GM12872 (cell line): ENCODE measurements at regions not wholly inside any gene's neighbourhood (a gene's known extent, or its start where the extent isn't known, plus 50 kb on each side); places are given as distances from the start of the nearest gene placed in this dataset.

ENCODE experiments used
- TF ChIP-seq, protein P1 (sequence below): IDR thresholded peaks from 3 replicates; pipeline ENCODE4 v1.5.1; 2011; ENCODE audit warnings: low read depth, mild to moderate bottlenecking, low read length, moderate library complexity; ENCODE audit not compliant: insufficient read depth

DNA sequence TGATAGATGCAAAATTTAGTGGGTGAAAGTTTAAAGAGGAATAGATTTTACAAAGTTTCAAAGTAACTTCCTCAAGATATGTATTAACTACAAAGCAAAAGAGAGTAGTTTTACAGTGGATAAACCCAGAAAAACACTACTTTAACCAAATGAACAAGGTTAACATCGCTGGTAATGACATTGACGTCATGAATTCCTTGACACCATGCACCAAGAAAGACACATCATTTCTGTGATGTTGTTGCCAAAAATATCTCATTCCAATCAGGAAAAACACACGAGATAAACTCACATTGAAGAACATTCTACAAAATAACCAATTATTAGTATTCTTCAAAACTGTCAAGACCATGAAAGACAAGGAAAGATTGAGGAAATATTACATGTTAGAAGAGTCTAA lies 605.6 kb upstream of the SETBP1 start:
- TF ChIP-seq, protein P1, sequence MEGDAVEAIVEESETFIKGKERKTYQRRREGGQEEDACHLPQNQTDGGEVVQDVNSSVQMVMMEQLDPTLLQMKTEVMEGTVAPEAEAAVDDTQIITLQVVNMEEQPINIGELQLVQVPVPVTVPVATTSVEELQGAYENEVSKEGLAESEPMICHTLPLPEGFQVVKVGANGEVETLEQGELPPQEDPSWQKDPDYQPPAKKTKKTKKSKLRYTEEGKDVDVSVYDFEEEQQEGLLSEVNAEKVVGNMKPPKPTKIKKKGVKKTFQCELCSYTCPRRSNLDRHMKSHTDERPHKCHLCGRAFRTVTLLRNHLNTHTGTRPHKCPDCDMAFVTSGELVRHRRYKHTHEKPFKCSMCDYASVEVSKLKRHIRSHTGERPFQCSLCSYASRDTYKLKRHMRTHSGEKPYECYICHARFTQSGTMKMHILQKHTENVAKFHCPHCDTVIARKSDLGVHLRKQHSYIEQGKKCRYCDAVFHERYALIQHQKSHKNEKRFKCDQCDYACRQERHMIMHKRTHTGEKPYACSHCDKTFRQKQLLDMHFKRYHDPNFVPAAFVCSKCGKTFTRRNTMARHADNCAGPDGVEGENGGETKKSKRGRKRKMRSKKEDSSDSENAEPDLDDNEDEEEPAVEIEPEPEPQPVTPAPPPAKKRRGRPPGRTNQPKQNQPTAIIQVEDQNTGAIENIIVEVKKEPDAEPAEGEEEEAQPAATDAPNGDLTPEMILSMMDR, result no peak

DNA sequence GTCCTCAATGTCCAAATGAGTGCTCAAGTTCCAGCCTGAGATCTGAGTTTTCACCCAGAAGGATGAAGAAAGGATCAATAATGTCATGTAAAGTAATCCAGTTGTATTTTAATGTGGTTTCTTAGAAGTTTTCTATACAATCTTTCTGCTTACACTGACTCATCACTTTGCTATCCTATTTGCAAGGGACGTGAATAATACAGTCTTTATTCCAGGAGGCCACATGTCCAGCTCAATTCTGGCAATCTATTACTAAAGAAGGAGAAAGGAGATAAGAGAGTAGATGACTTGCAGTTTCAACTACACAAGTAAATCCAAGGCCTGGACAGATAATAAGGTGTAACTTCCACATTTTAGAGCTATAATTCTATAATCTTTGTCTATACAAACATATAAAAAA lies 601.1 kb upstream of the SETBP1 start:
- TF ChIP-seq, protein P1, result no peak

DNA sequence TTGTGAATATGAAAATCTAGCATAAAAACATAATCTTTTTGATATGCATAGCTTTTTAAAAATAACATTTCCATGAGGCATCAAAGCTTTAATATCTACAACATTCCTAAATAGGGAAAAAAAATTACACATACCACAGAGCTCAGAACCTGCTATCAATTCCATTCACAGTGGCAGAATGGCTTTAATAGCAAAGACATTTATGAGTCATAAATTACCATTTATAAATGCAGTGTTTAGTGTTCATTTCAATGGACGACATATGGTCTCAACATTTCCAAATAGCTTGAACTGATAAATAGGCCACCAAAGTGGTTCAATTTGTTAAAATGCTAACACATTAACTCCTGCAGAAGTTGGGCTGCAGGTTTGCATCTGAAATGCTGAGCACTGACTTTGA lies 600.6 kb upstream of the SETBP1 start:
- TF ChIP-seq, protein P1, result no peak

DNA sequence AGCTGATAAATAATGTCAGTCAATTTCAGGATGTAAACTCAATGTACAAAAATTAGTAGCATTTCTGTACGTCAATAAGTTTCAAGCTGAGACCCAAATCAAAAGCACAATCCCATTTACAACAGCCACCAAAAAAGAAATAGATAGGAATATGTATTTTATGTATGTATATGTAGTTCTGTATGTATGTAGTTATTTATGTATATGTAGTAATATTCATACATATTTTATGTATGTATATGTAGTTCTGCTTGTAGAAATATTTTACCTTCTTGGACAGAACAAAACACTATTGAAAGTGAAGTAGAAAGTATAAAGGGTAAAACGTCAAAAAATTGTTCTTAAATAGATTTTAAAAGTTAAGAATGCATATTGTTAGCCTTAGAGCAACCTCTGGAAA lies 591.0 kb upstream of the SETBP1 start:
- TF ChIP-seq, protein P1, result no peak

DNA sequence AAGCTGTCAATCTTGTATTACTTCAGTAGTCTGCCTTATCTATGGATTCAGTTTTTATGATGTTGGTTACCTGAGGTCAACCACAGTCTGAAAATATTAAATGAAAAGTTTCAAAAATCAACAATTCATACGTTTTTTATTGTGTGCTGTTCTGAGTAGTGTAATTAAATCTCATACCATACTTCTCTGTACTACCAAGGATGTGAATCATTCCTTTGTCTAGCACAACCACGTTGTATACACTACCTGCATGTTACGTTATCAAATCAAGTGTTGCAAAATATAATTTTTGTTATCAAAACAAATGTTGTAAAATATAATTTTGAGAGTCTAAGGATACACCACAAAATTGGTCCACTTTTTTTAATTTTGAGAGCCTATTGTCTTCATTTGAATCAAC lies 590.2 kb upstream of the SETBP1 start:
- TF ChIP-seq, protein P1, result no peak

DNA sequence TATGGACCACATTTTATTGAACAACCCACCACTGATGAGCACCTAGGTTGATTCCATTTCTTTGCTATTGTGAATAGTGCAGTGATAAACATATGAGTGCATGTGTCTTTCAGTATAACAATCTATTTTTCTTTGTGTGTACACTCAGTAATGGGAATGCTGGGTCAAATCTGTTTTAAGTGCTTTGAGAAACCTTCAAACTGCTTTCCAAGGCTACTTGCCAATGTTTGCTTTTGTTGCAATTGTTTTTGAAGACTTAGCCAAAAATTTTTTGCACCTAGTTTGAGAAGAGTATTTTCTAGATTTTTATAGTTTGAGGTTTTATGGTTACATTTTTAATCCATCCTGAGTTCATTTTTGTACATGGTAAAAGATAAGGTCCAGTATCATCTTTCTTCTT lies 587.4 kb upstream of the SETBP1 start:
- TF ChIP-seq, protein P1, result no peak

DNA sequence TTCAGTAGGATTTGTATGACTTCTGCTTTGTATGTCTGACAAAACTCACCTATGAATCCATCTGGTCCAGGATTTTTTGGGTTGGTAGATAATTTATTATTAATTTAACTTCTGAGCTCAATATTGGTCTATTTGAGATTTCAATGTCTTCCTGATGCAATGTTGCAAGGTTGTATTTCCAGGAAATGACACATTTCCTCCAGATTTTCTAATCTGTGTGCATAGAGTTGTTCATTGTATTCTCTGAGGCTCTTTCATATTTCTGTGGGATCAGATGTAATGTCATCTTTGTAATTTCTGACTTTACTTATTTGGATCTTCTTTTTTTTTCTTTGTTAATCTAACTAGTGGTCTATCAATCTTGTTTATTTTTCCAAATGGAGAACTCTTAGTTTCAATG lies 584.7 kb upstream of the SETBP1 start:
- TF ChIP-seq, protein P1, result no peak
